Adrenal gland (tissue), 5 donors: ENCODE measurements at regions not wholly inside any gene's neighbourhood (a gene's known extent, or its start where the extent isn't known, plus 50 kb on each side); places are given as distances from the start of the nearest gene placed in this dataset.

Experiments
- CTCF ChIP-seq, 6 experiments: fragments of 450-650 bp in 4 of 6; fragments of 200-600 bp in 2 of 6; sonication (generic) in 1 of 6; IDR thresholded peaks; 1 replicate in 5 of 6; 2 replicates in 1 of 6; pipeline versions ENCODE4 v1.5.1 to v1.8.0; 2016 to 2021; ENCODE audit warnings: antibody characterized with exemption in 6 of 6, mild to moderate bottlenecking in 2 of 6, moderate library complexity in 1 of 6
- POLR2A ChIP-seq, 2 donors: fragments of 450-650 bp; IDR thresholded peaks; one replicate each; pipeline ENCODE4 v1.6.1; 2017; ENCODE audit warnings: antibody characterized with exemption in 2 of 2, mild to moderate bottlenecking in 2 of 2, moderate library complexity in 1 of 2
- donor health status: DM: no; HTN: no; CAD: no.

GRCh38 chr20:60838297-60838696 lies 413.8 kb upstream of the CDH4 start:
- TF ChIP-seq CTCF (IDR thresholded peaks at IDR 0.05) (no peak), POLR2A (IDR thresholded peaks at IDR 0.05) (no peak)
